ENCODE measurements at regions not wholly inside any gene's neighbourhood (a gene's known extent, or its start where the extent isn't known, plus 50 kb on each side); places are given as distances from the start of the nearest gene placed in this dataset.

DNA sequence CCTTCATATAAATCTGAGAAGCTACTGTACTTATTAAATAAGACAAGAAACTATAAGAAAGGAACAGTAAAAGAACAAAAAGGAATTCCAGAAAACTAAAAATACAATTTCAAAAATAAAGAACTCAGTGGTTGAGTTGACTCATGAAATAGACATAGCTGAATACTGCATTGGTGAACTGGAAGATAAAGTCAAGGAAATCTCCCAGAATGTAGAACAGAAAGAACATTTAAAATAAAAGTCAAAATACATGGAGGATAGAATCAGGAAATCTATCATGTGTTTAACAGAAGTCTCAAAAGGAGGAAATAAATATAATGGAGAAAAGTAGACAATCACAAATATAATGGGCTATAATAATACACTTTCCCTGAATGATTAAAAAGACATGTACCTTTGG is 136.4 kb upstream of the PMFBP1 start:
- TF ChIP-seq POLR2AphosphoS5 (IDR thresholded peaks at IDR 0.05), result no peak
- no peak for TF ChIP-seq CTCF (IDR thresholded peaks at IDR 0.05)
- TF ChIP-seq POLR2A (IDR thresholded peaks at IDR 0.05), result no peak
- no peaks in the 10 kb centered on the region for H3K27me3 ChIP-seq (replicated peaks; ENCODE audit: insufficient read depth)
- no peaks in the 10 kb centered on the region for H3K36me3 ChIP-seq
- intact Hi-C loops (cut with DNase I), result no loop called here
- H3K9me3 ChIP-seq, result no peaks in the 10 kb centered on the region
- H3K4me3 ChIP-seq, result no peak overlapping the region
- no peak for DNase-seq (ENCODE audit: low spot score)
- no peaks in the 10 kb centered on the region for H3K4me1 ChIP-seq (replicated peaks)
- no peak overlapping the region for H3K27ac ChIP-seq

DNA sequence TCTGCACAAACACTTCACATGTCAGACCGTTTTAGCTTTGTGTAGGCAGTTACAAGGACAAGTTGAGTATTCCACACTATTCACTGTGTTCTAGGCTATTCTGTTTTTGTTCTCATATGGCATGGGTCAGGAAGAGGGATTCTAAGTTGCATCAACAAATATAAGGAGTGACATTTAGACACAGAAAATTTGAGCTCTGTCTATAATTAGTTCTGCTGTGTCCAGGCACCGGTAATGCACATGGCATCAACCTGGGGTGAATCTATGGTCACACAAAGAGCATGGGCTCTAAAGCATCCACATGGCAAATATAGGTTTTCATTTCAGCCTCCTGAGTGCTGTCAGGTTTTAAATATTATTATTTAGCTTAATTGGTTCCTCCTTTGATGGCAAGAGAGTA is 130.4 kb upstream of the PMFBP1 start:
- intact Hi-C loops (cut with DNase I), result no loop called here
- Histone ChIP-seq H3K27me3 (replicated peaks; ENCODE audit: insufficient read depth) (no peaks in the 10 kb centered on the region), H3K36me3 (no peaks in the 10 kb centered on the region), H3K4me1 (replicated peaks) (no peaks in the 10 kb centered on the region), H3K4me3 (no peak overlapping the region), H3K27ac (no peak overlapping the region), H3K9me3 (no peaks in the 10 kb centered on the region)
- DNase-seq (ENCODE audit: low spot score), result no peak
- 58% methylated on average over 2 of the region's 2 CpGs for WGBS
- TF ChIP-seq POLR2AphosphoS5 (IDR thresholded peaks at IDR 0.05) (no peak), POLR2A (IDR thresholded peaks at IDR 0.05) (no peak), CTCF (IDR thresholded peaks at IDR 0.05) (no peak)

DNA sequence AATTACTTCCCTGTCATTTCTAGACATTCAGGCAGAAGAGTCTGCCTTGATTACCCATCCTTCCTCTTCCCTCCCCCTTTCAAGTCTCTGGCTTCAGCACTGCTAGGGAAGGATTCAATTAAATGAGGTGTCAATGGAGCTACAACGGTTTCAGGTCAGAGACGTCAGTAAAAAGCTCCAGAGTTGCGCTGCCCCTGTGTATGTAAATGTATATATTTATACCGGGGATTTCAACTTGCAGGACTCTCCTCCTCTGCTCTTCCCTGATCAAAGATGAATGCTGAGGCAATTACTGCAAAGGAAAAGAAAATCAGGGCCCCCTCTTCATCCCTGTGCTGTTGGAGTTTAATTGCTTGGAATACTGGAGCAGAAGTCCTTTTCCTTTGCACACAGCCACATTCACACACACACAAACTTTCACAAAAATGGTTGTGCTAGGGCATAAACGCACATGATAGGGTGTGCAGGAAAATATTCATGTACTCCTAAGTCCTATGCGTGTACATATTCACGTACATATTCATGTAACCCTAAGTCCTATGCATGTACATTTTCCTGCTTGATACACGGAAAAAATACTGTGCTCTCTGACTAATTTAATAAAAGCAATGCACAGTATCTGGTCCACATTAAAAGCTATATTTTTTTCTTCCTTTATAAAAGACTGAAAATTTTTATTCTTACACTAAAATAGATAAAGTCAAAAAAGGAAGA is 129.7 kb upstream of the PMFBP1 start:
- no peaks in the 10 kb centered on the region for H3K4me1 ChIP-seq (replicated peaks)
- 62% methylated on average over 8 of the region's 8 CpGs for WGBS
- DNase-seq (ENCODE audit: low spot score), result no peak
- no peak overlapping the region for H3K27ac ChIP-seq
- H3K4me3 ChIP-seq, result no peak overlapping the region
- no peaks in the 10 kb centered on the region for H3K9me3 ChIP-seq
- TF ChIP-seq CTCF (IDR thresholded peaks at IDR 0.05), result no peak
- TF ChIP-seq POLR2A (IDR thresholded peaks at IDR 0.05), result no peak
- no peak for TF ChIP-seq POLR2AphosphoS5 (IDR thresholded peaks at IDR 0.05)
- intact Hi-C loops (cut with DNase I), result no loop called here
- H3K36me3 ChIP-seq, result no peaks in the 10 kb centered on the region
- no peaks in the 10 kb centered on the region for H3K27me3 ChIP-seq (replicated peaks; ENCODE audit: insufficient read depth)

- Histone ChIP-seq H3K9me3 (no peaks in the 10 kb centered on the region), H3K36me3 (no peaks in the 10 kb centered on the region), H3K4me1 (replicated peaks) (no peaks in the 10 kb centered on the region), H3K27ac (no peak overlapping the region), H3K27me3 (replicated peaks; ENCODE audit: insufficient read depth) (no peaks in the 10 kb centered on the region), H3K4me3 (no peak overlapping the region)
- intact Hi-C loops (cut with DNase I), result no loop called here
- 49% methylated on average over 7 of the region's 7 CpGs for WGBS
- TF ChIP-seq POLR2A (IDR thresholded peaks at IDR 0.05) (no peak), CTCF (IDR thresholded peaks at IDR 0.05) (no peak), POLR2AphosphoS5 (IDR thresholded peaks at IDR 0.05) (no peak)
- no peak for DNase-seq (ENCODE audit: low spot score)
Measured at GRCh38 chr16:72300892-72301291, 128.9 kb upstream of the PMFBP1 start.

- Histone ChIP-seq H3K27me3 (replicated peaks; ENCODE audit: insufficient read depth) (no peaks in the 10 kb centered on the region), H3K4me1 (replicated peaks) (no peaks in the 10 kb centered on the region), H3K36me3 (no peaks in the 10 kb centered on the region), H3K9me3 (no peaks in the 10 kb centered on the region), H3K4me3 (no peak overlapping the region), H3K27ac (no peak overlapping the region)
- DNase-seq (ENCODE audit: low spot score), result no peak
- 96% methylated on average over 2 of the region's 2 CpGs for WGBS
- TF ChIP-seq POLR2AphosphoS5 (IDR thresholded peaks at IDR 0.05), result no peak
- TF ChIP-seq POLR2A (IDR thresholded peaks at IDR 0.05), result no peak
- no peak for TF ChIP-seq CTCF (IDR thresholded peaks at IDR 0.05)
- intact Hi-C loops (cut with DNase I), result no loop called here
Measured at GRCh38 chr16:72299684-72300243, 127.8 kb upstream of the PMFBP1 start.
